ENCODE measurements at regions not wholly inside any gene's neighbourhood (a gene's known extent, or its start where the extent isn't known, plus 50 kb on each side); places are given as distances from the start of the nearest gene placed in this dataset.

GRCh38 chr3:150183678-150184425, 213.2 kb upstream of the PFN2 start:
- Histone ChIP-seq H3K27me3 (no peaks in the 10 kb centered on the region), H3K36me3 (no peaks in the 10 kb centered on the region), H3K4me3 (peak overlapping the region in 2 of 4 donors; percentile 27 to 30), H3K4me1 (peaks cover 0 to 19% (median 0%) of the 10 kb centered on the region in 4 donors), H3K9me3 (no peaks in the 10 kb centered on the region), H3K27ac (no peak overlapping the region)
- peak; percentile 20 to 76 (median 65) for DNase-seq
- TF ChIP-seq POLR2A (IDR thresholded peaks at IDR 0.05) (no peak), CTCF (IDR thresholded peaks at IDR 0.05) (peak in 4 of 6 experiments; percentile 44 to 52 (median 49))

- H3K27ac ChIP-seq: no peak overlapping the region
- no peak for TF ChIP-seq CTCF (IDR thresholded peaks at IDR 0.05)
- no peak for TF ChIP-seq POLR2A (IDR thresholded peaks at IDR 0.05)
- DNase-seq: no peak
These were observed 209.6 kb upstream of the PFN2 start for GRCh38 chr3:150180334-150180733.

DNA sequence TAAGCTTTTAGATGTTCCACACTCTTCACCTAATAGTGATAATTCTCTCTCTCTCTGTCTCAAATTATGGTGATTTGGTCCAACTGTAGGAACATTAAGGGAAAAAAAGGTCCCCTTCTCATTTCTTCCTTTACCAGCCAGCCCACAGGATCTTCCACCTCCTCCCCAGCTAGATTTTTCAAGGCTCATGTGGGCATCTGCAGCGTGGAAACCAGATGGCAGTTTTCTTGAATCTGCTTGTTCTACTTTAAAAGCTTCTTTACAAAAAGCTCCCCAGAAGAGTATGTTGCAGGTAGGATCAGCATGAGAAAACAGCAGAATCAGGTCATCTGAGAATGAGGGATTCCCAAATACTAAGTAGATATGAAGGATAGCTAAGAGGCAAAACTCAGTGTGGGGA, 208.6 kb upstream of the PFN2 start:
- Histone ChIP-seq H3K27ac (no peak overlapping the region), H3K27me3 (no peaks in the 10 kb centered on the region), H3K4me3 (no peak overlapping the region), H3K9me3 (no peaks in the 10 kb centered on the region), H3K4me1 (peaks cover 0 to 15% (median 0%) of the 10 kb centered on the region in 4 donors), H3K36me3 (no peaks in the 10 kb centered on the region)
- DNase-seq: no peak
- TF ChIP-seq POLR2A (IDR thresholded peaks at IDR 0.05): no peak
- TF ChIP-seq CTCF (IDR thresholded peaks at IDR 0.05): no peak

More at GRCh38 chr3:150180334-150180733, 209.6 kb upstream of the PFN2 start:
- Histone ChIP-seq H3K9me3 (no peaks in the 10 kb centered on the region), H3K4me3 (no peak overlapping the region), H3K4me1 (peaks cover 0 to 19% (median 0%) of the 10 kb centered on the region in 4 donors), H3K36me3 (no peaks in the 10 kb centered on the region), H3K27me3 (no peaks in the 10 kb centered on the region)

DNA sequence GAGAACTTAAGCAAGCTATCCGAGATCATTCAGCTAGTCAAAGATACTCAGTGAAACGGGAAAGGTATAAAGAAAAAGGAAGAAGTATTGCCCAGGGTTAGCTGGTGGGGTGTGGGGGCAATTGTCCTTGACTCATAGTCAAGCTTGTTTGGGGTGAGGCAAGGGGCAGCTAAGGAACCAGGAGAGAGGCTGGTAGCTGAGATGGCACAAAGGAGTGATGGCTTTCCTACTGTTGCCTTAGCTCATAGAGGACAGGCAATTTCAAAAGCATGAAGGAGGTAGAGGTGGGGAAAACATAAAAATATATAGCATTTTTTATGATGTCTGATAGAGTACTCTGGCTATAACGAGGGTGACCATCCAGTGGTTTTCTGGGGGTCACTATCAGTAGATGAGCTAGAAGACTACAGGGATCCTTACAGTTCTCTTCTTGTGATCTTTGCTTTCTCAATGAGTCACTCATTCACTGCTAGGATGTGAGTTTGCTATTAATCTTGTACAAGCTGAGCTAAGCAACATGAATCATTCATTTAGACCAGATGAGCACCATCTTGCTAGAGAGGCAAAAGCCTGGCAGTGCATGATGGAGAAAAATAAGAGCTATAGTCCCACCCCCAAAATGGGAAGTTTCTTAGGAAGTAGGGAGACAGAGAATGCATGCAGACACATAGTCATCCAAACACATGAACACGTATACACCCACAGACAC, 207.1 kb upstream of the PFN2 start:
- no peak overlapping the region for H3K27ac ChIP-seq
- no peak for DNase-seq
- TF ChIP-seq POLR2A (IDR thresholded peaks at IDR 0.05) (no peak), CTCF (IDR thresholded peaks at IDR 0.05) (no peak)
- no peaks in the 10 kb centered on the region for H3K27me3 ChIP-seq
- no peak overlapping the region for H3K4me3 ChIP-seq
- H3K36me3 ChIP-seq: no peaks in the 10 kb centered on the region
- no peaks in the 10 kb centered on the region for H3K9me3 ChIP-seq
- H3K4me1 ChIP-seq: peaks cover 0 to 9% (median 0%) of the 10 kb centered on the region in 4 donors

- H3K27me3 ChIP-seq: no peaks in the 10 kb centered on the region
- no peak overlapping the region for H3K27ac ChIP-seq
- no peaks in the 10 kb centered on the region for H3K36me3 ChIP-seq
- H3K9me3 ChIP-seq: no peaks in the 10 kb centered on the region
- H3K4me3 ChIP-seq: no peak overlapping the region
- no peak for DNase-seq
- no peak for TF ChIP-seq CTCF (IDR thresholded peaks at IDR 0.05)
- no peak for TF ChIP-seq POLR2A (IDR thresholded peaks at IDR 0.05)
- H3K4me1 ChIP-seq: no peaks in the 10 kb centered on the region
These were observed 203.5 kb upstream of the PFN2 start for GRCh38 chr3:150174179-150174578.
